EL (cell line): ENCODE measurements at regions not wholly inside any gene's neighbourhood (a gene's known extent, or its start where the extent isn't known, plus 50 kb on each side); places are given as distances from the start of the nearest gene placed in this dataset.
A peak's percentile ranks its signal among the peaks of the same experiment; 100 is the strongest.

Experiments
- DNase-seq: peaks from one replicate; pipeline ENCODE4 v3.0.0-alpha.2; 2016

GRCh38 chr1:186550832-186551231 is 89.9 kb upstream of the PDC start:
- no peak for DNase-seq

GRCh38 chr1:186541003-186541402 is 80.1 kb upstream of the PDC start:
- DNase-seq, result no peak

- DNase-seq, result no peak
Measured at GRCh38 chr1:186540521-186540920, 79.6 kb upstream of the PDC start.

GRCh38 chr1:186536273-186536890 is 75.5 kb upstream of the PDC start:
- DNase-seq, result peak; percentile 48

GRCh38 chr1:186535388-186536133 is 74.6 kb upstream of the PDC start:
- DNase-seq, result peak; percentile 95

- no peak for DNase-seq
Measured at GRCh38 chr1:186534401-186534800, 73.5 kb upstream of the PDC start.

- no peak for DNase-seq
Measured at GRCh38 chr1:186532466-186532865, 71.6 kb upstream of the PDC start.

- DNase-seq, result peak; percentile 71
Measured at GRCh38 chr1:186531561-186532165, 70.7 kb upstream of the PDC start.

- DNase-seq, result peak; percentile 62
Measured at GRCh38 chr1:186530109-186530508, 69.2 kb upstream of the PDC start.

- DNase-seq, result peak; percentile 33
Measured at GRCh38 chr1:186519982-186520381, 59.1 kb upstream of the PDC start.

GRCh38 chr1:186518822-186519381 is 58.0 kb upstream of the PDC start:
- DNase-seq, result no peak

- DNase-seq, result no peak
Measured at GRCh38 chr1:186518395-186518794, 57.5 kb upstream of the PDC start.

GRCh38 chr1:186514367-186514766 is 53.5 kb upstream of the PDC start:
- DNase-seq, result no peak

GRCh38 chr1:186513526-186513925 is 52.6 kb upstream of the PDC start:
- DNase-seq, result no peak

GRCh38 chr1:186512698-186513457 is 52.0 kb upstream of the PDC start:
- no peak for DNase-seq

GRCh38 chr1:186511761-186512637 is 51.1 kb upstream of the PDC start:
- no peak for DNase-seq
